Fibroblast of lung (primary cell): ENCODE measurements at regions not wholly inside any gene's neighbourhood (a gene's known extent, or its start where the extent isn't known, plus 50 kb on each side); places are given as distances from the start of the nearest gene placed in this dataset.
A peak's percentile ranks its signal among the peaks of the same experiment; 100 is the strongest.

Experiments
- DNase-seq, 2 donors: peaks; one replicate each; pipeline versions ENCODE4 v3.0.0 to v3.0.0-alpha.2; 2010; ENCODE audit warnings: low read depth in 2 of 2
- H2AFZ ChIP-seq: 2 replicates; pipeline ENCODE4 v1.5.1; 2012; ENCODE audit warnings: low read length, control low read depth, inconsistent platforms
- H3K27ac ChIP-seq: 2 replicates; pipeline ENCODE4 v1.5.1; 2011; ENCODE audit warnings: low read length, control low read depth; ENCODE audit not compliant: insufficient read depth
- H3K27me3 ChIP-seq: 2 replicates; pipeline ENCODE4 v1.5.1; 2011; ENCODE audit warnings: mild to moderate bottlenecking, low read length; ENCODE audit not compliant: control insufficient read depth, insufficient read depth
- H3K36me3 ChIP-seq: 2 replicates; pipeline ENCODE4 v1.5.1; 2011; ENCODE audit warnings: low read length; ENCODE audit not compliant: control insufficient read depth, insufficient read depth
- H3K4me1 ChIP-seq: 2 replicates; pipeline ENCODE4 v1.5.1; 2011; ENCODE audit warnings: low read length; ENCODE audit not compliant: control insufficient read depth, insufficient read depth; ENCODE audit errors: extremely low read depth
- H3K4me2 ChIP-seq: 2 replicates; pipeline ENCODE4 v1.5.1; 2011; ENCODE audit warnings: low read length, control low read depth; ENCODE audit not compliant: insufficient read depth; ENCODE audit errors: extremely low read depth
- H3K4me3 ChIP-seq, 4 experiments: fragments of 200-600 bp in 1 of 4; sonication (generic) in 1 of 4; replicated peaks in 1 of 4; 2 replicates each; pipeline ENCODE4 v1.5.1; 2011 to 2016; ENCODE audit warnings: low read length in 4 of 4, low read depth in 3 of 4, mild to moderate bottlenecking in 3 of 4, control low read depth in 2 of 4, inconsistent platforms in 1 of 4, mixed read lengths in 1 of 4; ENCODE audit not compliant: insufficient read depth in 1 of 4; ENCODE audit errors: control extremely low read depth in 1 of 4
- H3K79me2 ChIP-seq: 2 replicates; pipeline ENCODE4 v1.5.1; 2012; ENCODE audit warnings: mild to moderate bottlenecking, low read length, inconsistent platforms; ENCODE audit not compliant: control insufficient read depth, insufficient read depth
- H3K9ac ChIP-seq: 2 replicates; pipeline ENCODE4 v1.5.1; 2011; ENCODE audit warnings: mild to moderate bottlenecking, low read length, control low read depth; ENCODE audit not compliant: insufficient read depth
- H3K9me3 ChIP-seq: 2 replicates; pipeline ENCODE4 v1.5.1; 2012; ENCODE audit warnings: low read depth, low read length; ENCODE audit not compliant: control insufficient read depth, insufficient read depth
- H4K20me1 ChIP-seq: 2 replicates; pipeline ENCODE4 v1.5.1; 2011; ENCODE audit warnings: low read length; ENCODE audit not compliant: control insufficient read depth, insufficient read depth; ENCODE audit errors: extremely low read depth
- CTCF ChIP-seq, 2 donors: IDR thresholded peaks in 1 of 2; conservative IDR thresholded peaks in 1 of 2; 1 replicate in 1 of 2; 2 replicates in 1 of 2; pipeline ENCODE4 v1.5.1; 2011 to 2012; ENCODE audit warnings: low read length in 2 of 2, control low read depth in 1 of 2, inconsistent platforms in 1 of 2, low read depth in 1 of 2, mild to moderate bottlenecking in 1 of 2
- EZH2 ChIP-seq: IDR thresholded peaks from 2 replicates; pipeline ENCODE4 v1.5.1; 2012; ENCODE audit warnings: low read length, control low read depth, mild to moderate bottlenecking; ENCODE audit errors: missing control alignments

DNA sequence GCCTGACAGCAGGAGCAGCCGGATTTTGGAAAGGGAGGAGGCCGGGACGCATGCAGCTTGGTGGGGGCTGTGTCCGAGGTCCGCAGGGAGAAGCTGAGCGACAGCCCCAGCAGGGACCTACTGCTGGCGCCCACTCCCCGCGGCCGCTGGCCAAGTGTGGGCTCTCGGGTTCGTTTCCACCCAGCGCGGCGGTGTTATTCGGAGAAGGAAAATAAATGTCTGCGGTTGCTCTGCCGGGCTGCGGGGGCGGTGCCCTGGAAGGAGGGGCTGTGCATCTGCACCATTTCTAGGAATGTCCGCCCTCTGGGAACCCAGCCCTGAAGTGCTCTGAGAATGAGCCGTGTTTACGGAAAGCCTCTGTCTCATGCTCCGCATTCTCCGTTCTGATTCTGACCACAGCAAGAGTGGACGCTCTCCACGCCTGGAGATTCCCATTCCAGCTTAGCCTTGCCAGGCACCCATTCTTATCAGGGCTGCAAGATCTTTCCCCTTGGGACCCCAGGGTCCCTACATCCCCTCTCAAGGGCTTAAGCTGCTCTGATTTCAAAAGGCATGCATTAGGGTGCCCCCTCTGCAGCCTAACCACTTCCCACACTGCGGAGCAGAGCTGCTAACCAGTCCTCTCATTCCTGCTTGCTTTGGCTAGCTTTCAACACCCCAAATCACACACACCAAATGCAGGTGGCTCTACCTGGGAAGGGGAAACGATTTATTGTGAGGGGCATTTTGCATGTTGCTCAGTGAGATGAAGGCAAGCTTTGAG is 256.6 kb upstream of the GLI3 start:
- no peaks in the 10 kb centered on the region for H3K9me3 ChIP-seq
- H2AFZ ChIP-seq: peak overlapping the region; percentile 72
- DNase-seq: peak; percentile 91 to 95
- no peaks in the 10 kb centered on the region for H3K36me3 ChIP-seq
- H3K79me2 ChIP-seq: no peaks in the 10 kb centered on the region
- peak overlapping the region; percentile 87 for H3K4me2 ChIP-seq
- peak overlapping the region; percentile 53 for H3K27ac ChIP-seq
- no peak for TF ChIP-seq EZH2
- TF ChIP-seq CTCF (conservative IDR thresholded peaks at IDR 0.05 in 1 of 2, IDR thresholded peaks at IDR 0.05 in 1 of 2; ENCODE audit: low read depth in 1 of 2, low read length in 2 of 2): peak in 1 of 2 donors; percentile 11
- no peaks in the 10 kb centered on the region for H3K27me3 ChIP-seq
- peaks cover 15% of the 10 kb centered on the region for H3K4me1 ChIP-seq
- peak overlapping the region; percentile 35 to 55 (median 49) for H3K4me3 ChIP-seq
- no peaks in the 10 kb centered on the region for H4K20me1 ChIP-seq
- H3K9ac ChIP-seq: peak overlapping the region; percentile 38

DNA sequence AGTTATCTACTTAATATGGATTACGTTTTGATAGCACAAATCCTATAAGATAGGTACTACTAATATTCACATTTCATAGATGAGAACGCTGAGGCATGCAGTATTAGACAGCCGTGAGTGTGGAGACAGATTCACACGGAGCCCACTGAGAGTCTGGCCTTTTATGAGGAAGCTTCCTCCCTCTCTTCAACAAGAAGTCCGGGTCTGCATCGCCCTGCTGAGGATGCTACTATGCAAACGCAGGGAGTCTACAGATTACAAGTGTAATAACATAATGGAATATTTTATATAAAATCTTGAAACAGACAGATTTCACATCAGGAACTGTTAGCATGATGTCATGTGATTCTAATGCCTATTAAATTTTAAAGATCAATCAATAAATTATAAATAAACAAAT is 255.9 kb upstream of the GLI3 start:
- H3K9ac ChIP-seq: no peak overlapping the region

GRCh38 chr7:42491106-42491505 is 254.1 kb upstream of the GLI3 start:
- Histone ChIP-seq H4K20me1 (no peaks in the 10 kb centered on the region), H3K27me3 (no peaks in the 10 kb centered on the region), H2AFZ (no peak overlapping the region), H3K36me3 (no peaks in the 10 kb centered on the region), H3K27ac (no peak overlapping the region), H3K9ac (no peak overlapping the region), H3K4me2 (no peak overlapping the region), H3K4me1 (peaks cover 15% of the 10 kb centered on the region), H3K9me3 (no peaks in the 10 kb centered on the region), H3K79me2 (no peaks in the 10 kb centered on the region), H3K4me3 (no peak overlapping the region)
- no peak for DNase-seq
- TF ChIP-seq CTCF (conservative IDR thresholded peaks at IDR 0.05 in 1 of 2, IDR thresholded peaks at IDR 0.05 in 1 of 2; ENCODE audit: low read depth in 1 of 2, low read length in 2 of 2): no peak
- TF ChIP-seq EZH2: no peak

More for the DNA sequence above, 255.9 kb upstream of the GLI3 start:
- Histone ChIP-seq H3K4me3 (peak overlapping the region in 1 of 4 experiments; percentile 55), H3K36me3 (no peaks in the 10 kb centered on the region), H2AFZ (no peak overlapping the region), H3K4me1 (peaks cover 15% of the 10 kb centered on the region), H3K27me3 (no peaks in the 10 kb centered on the region), H3K27ac (no peak overlapping the region), H3K9me3 (no peaks in the 10 kb centered on the region), H4K20me1 (no peaks in the 10 kb centered on the region), H3K79me2 (no peaks in the 10 kb centered on the region), H3K4me2 (peak overlapping the region; percentile 77)
- peak in 1 of 2 donors; percentile 3 for DNase-seq
- TF ChIP-seq EZH2 (no peak), CTCF (conservative IDR thresholded peaks at IDR 0.05 in 1 of 2, IDR thresholded peaks at IDR 0.05 in 1 of 2; ENCODE audit: low read depth in 1 of 2, low read length in 2 of 2) (no peak)
